Neural cell (in vitro differentiated cells): ENCODE measurements at regions not wholly inside any gene's neighbourhood (a gene's known extent, or its start where the extent isn't known, plus 50 kb on each side); places are given as distances from the start of the nearest gene placed in this dataset.

Source experiments
- H2AFZ ChIP-seq: fragments of 200-600, 300-800 bp; sonication (generic), shearing (Covaris generic); 2 replicates; pipeline ENCODE4 v1.6.0; 2014; ENCODE audit warnings: low read depth, mild to moderate bottlenecking, antibody characterized with exemption, low read length, moderate library complexity
- H3F3A ChIP-seq: fragments of 200-600 bp; shearing (Covaris generic); 2 replicates; pipeline ENCODE4 v1.6.1; 2016; ENCODE audit warnings: mild to moderate bottlenecking, moderate library complexity, mixed read lengths, antibody characterized with exemption, low read length; ENCODE audit not compliant: insufficient read depth, poor library complexity, severe bottlenecking
- H3K27ac ChIP-seq: fragments of 200-600, 300-800 bp; sonication (generic), shearing (Covaris generic); 2 replicates; pipeline ENCODE4 v1.5.1; 2014; ENCODE audit warnings: mild to moderate bottlenecking, low read length, moderate library complexity
- H3K27me3 ChIP-seq: fragments of 300-800, 200-600 bp; sonication (generic), shearing (Covaris generic); 2 replicates; pipeline ENCODE4 v1.6.0; 2014; ENCODE audit warnings: mild to moderate bottlenecking, low read depth, low read length, moderate library complexity; ENCODE audit not compliant: insufficient read depth
- H3K36me3 ChIP-seq: fragments of 300-800, 200-600 bp; sonication (generic), shearing (Covaris generic); 2 replicates; pipeline ENCODE4 v1.5.1; 2014; ENCODE audit warnings: mild to moderate bottlenecking, antibody characterized with exemption, low read length, moderate library complexity; ENCODE audit not compliant: insufficient read depth
- H3K4me2 ChIP-seq: fragments of 300-800, 200-600 bp; sonication (generic), shearing (Covaris generic); 2 replicates; pipeline ENCODE4 v1.6.0; 2014; ENCODE audit warnings: mild to moderate bottlenecking, low read length
- H3K4me3 ChIP-seq: fragments of 300-800, 200-600 bp; sonication (generic), shearing (Covaris generic); 2 replicates; pipeline ENCODE4 v1.5.1; 2014; ENCODE audit warnings: mild to moderate bottlenecking, low read length, moderate library complexity
- H3K79me2 ChIP-seq: fragments of 200-600 bp; shearing (Covaris generic); replicated peaks from 2 replicates; pipeline ENCODE4 v1.6.0; 2014; ENCODE audit warnings: mild to moderate bottlenecking, low read length, moderate library complexity; ENCODE audit not compliant: insufficient read depth
- H3K9ac ChIP-seq: fragments of 300-800, 200-600 bp; sonication (generic), shearing (Covaris generic); 2 replicates; pipeline ENCODE4 v1.6.1; 2016; ENCODE audit warnings: mild to moderate bottlenecking, low read length, mixed read lengths
- H3K9me2 ChIP-seq: fragments of 200-600 bp; shearing (Covaris generic); 2 replicates; pipeline ENCODE4 v1.6.1; 2016; ENCODE audit warnings: mild to moderate bottlenecking, low read length, mixed read lengths; ENCODE audit not compliant: insufficient read depth
- H3K9me3 ChIP-seq: fragments of 200-600, 300-800 bp; sonication (generic), shearing (Covaris generic); 2 replicates; pipeline ENCODE4 v1.6.1; 2016; ENCODE audit warnings: mild to moderate bottlenecking, mixed run types, low read length, moderate library complexity, mixed read lengths
- H4K20me1 ChIP-seq: fragments of 200-600 bp; shearing (Covaris generic); 2 replicates; pipeline ENCODE4 v1.6.1; 2016; ENCODE audit warnings: mild to moderate bottlenecking, mixed run types; ENCODE audit not compliant: insufficient read depth
- EP300 ChIP-seq: fragments of 450-650 bp; conservative IDR thresholded peaks from 2 replicates; pipeline ENCODE4 v1.6.1; 2014; ENCODE audit warnings: antibody characterized with exemption, mild to moderate bottlenecking, moderate library complexity; ENCODE audit not compliant: poor library complexity, severe bottlenecking
- EZH2 ChIP-seq: fragments of 200-600, 300-800 bp; shearing (Covaris generic), sonication (generic); IDR thresholded peaks from 2 replicates; pipeline ENCODE4 v1.6.1; 2014; ENCODE audit warnings: antibody characterized with exemption, low read length, borderline replicate concordance, mild to moderate bottlenecking; ENCODE audit not compliant: insufficient read depth, poor library complexity, severe bottlenecking
- MXI1 ChIP-seq: fragments of 450-650 bp; conservative IDR thresholded peaks from 2 replicates; pipeline ENCODE4 v1.6.1; 2014; ENCODE audit warnings: antibody characterized with exemption, mild to moderate bottlenecking; ENCODE audit not compliant: poor library complexity, severe bottlenecking
- POLR2AphosphoS5 ChIP-seq: IDR thresholded peaks from 2 replicates; pipeline ENCODE4 v1.6.1; 2012
- RAD21 ChIP-seq: fragments of 450-650 bp; conservative IDR thresholded peaks from 2 replicates; pipeline ENCODE4 v1.6.1; 2014; ENCODE audit warnings: antibody characterized with exemption, mild to moderate bottlenecking, moderate library complexity
- SMC3 ChIP-seq: fragments of 450-650 bp; conservative IDR thresholded peaks from 2 replicates; pipeline ENCODE4 v1.6.1; 2014; ENCODE audit warnings: antibody characterized with exemption, mild to moderate bottlenecking, moderate library complexity; ENCODE audit not compliant: poor library complexity
- TAF1 ChIP-seq: IDR thresholded peaks from 2 replicates; pipeline ENCODE4 v1.6.1; 2012; ENCODE audit warnings: low read depth
- TF ChIP-seq, protein P1 (sequence below): fragments of 450-650 bp; IDR thresholded peaks from 2 replicates; pipeline ENCODE4 v1.5.1; 2014; ENCODE audit warnings: antibody characterized with exemption, mild to moderate bottlenecking, moderate library complexity; ENCODE audit not compliant: poor library complexity, severe bottlenecking
- TF ChIP-seq, protein P2 (sequence below): IDR thresholded peaks from 2 replicates; pipeline ENCODE4 v1.6.1; 2012; ENCODE audit warnings: borderline replicate concordance

DNA sequence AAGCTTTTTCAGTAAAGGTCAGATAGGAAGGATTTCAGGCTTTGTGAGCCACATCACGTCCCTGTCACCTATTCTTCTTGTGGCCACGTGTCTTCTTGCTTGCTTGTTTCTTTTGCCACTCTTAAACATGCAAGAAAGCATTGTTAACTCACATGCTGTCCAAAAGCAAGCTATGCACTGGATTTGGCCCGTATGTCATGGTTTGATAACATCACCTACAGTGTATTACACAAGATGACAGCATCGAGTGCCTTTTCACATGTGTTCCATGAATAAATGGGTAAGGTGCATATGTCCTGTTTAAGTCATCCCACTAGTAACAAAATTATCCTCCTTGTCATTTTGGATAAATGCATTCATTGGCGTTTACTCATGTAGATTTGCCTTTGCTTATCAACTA lies 468.0 kb upstream of the FAT1 start:
- H3K9ac ChIP-seq = no peak overlapping the region
- no peaks in the 10 kb centered on the region for H3K79me2 ChIP-seq
- no peaks in the 10 kb centered on the region for H3K9me3 ChIP-seq
- H3K27me3 ChIP-seq = no peaks in the 10 kb centered on the region
- no peak overlapping the region for H3K4me2 ChIP-seq
- no peak overlapping the region for H3K4me3 ChIP-seq
- no peaks in the 10 kb centered on the region for H3K9me2 ChIP-seq
- H2AFZ ChIP-seq = no peak overlapping the region
- H3F3A ChIP-seq = no peaks in the 10 kb centered on the region
- TF ChIP-seq, protein P1, sequence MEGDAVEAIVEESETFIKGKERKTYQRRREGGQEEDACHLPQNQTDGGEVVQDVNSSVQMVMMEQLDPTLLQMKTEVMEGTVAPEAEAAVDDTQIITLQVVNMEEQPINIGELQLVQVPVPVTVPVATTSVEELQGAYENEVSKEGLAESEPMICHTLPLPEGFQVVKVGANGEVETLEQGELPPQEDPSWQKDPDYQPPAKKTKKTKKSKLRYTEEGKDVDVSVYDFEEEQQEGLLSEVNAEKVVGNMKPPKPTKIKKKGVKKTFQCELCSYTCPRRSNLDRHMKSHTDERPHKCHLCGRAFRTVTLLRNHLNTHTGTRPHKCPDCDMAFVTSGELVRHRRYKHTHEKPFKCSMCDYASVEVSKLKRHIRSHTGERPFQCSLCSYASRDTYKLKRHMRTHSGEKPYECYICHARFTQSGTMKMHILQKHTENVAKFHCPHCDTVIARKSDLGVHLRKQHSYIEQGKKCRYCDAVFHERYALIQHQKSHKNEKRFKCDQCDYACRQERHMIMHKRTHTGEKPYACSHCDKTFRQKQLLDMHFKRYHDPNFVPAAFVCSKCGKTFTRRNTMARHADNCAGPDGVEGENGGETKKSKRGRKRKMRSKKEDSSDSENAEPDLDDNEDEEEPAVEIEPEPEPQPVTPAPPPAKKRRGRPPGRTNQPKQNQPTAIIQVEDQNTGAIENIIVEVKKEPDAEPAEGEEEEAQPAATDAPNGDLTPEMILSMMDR = no peak
- TF ChIP-seq EP300 (no peak), RAD21 (no peak), SMC3 (no peak), EZH2 (no peak), POLR2AphosphoS5 (no peak), MXI1 (no peak), TAF1 (no peak)
- TF ChIP-seq, protein P2, sequence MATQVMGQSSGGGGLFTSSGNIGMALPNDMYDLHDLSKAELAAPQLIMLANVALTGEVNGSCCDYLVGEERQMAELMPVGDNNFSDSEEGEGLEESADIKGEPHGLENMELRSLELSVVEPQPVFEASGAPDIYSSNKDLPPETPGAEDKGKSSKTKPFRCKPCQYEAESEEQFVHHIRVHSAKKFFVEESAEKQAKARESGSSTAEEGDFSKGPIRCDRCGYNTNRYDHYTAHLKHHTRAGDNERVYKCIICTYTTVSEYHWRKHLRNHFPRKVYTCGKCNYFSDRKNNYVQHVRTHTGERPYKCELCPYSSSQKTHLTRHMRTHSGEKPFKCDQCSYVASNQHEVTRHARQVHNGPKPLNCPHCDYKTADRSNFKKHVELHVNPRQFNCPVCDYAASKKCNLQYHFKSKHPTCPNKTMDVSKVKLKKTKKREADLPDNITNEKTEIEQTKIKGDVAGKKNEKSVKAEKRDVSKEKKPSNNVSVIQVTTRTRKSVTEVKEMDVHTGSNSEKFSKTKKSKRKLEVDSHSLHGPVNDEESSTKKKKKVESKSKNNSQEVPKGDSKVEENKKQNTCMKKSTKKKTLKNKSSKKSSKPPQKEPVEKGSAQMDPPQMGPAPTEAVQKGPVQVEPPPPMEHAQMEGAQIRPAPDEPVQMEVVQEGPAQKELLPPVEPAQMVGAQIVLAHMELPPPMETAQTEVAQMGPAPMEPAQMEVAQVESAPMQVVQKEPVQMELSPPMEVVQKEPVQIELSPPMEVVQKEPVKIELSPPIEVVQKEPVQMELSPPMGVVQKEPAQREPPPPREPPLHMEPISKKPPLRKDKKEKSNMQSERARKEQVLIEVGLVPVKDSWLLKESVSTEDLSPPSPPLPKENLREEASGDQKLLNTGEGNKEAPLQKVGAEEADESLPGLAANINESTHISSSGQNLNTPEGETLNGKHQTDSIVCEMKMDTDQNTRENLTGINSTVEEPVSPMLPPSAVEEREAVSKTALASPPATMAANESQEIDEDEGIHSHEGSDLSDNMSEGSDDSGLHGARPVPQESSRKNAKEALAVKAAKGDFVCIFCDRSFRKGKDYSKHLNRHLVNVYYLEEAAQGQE = no peak
- H4K20me1 ChIP-seq = no peaks in the 10 kb centered on the region
- no peak overlapping the region for H3K27ac ChIP-seq
- no peaks in the 10 kb centered on the region for H3K36me3 ChIP-seq

GRCh38 chr4:187192266-187192665 lies 468.6 kb upstream of the FAT1 start:
- no peak overlapping the region for H3K9ac ChIP-seq
- H3F3A ChIP-seq = no peaks in the 10 kb centered on the region
- no peak overlapping the region for H3K4me3 ChIP-seq
- H2AFZ ChIP-seq = no peak overlapping the region
- H3K36me3 ChIP-seq = no peaks in the 10 kb centered on the region
- no peaks in the 10 kb centered on the region for H3K27me3 ChIP-seq
- H3K79me2 ChIP-seq = no peaks in the 10 kb centered on the region
- no peaks in the 10 kb centered on the region for H4K20me1 ChIP-seq
- no peak overlapping the region for H3K27ac ChIP-seq
- TF ChIP-seq EZH2 = no peak
- TF ChIP-seq MXI1 = no peak
- no peak for TF ChIP-seq EP300
- TF ChIP-seq, protein P1 = no peak
- TF ChIP-seq TAF1 = no peak
- no peak for TF ChIP-seq SMC3
- TF ChIP-seq, protein P2 = no peak
- TF ChIP-seq RAD21 = no peak
- TF ChIP-seq POLR2AphosphoS5 = no peak
- H3K4me2 ChIP-seq = no peak overlapping the region
- no peaks in the 10 kb centered on the region for H3K9me3 ChIP-seq
- H3K9me2 ChIP-seq = no peaks in the 10 kb centered on the region
